ENCODE measurements at regions not wholly inside any gene's neighbourhood (a gene's known extent, or its start where the extent isn't known, plus 50 kb on each side); places are given as distances from the start of the nearest gene placed in this dataset.

- H3K27ac ChIP-seq: no peak overlapping the region
- DNase-seq (ENCODE audit: low read depth, low spot score): no peak
Measured at GRCh38 chr10:61356354-61356753, 96.8 kb downstream of the TMEM26 start.

GRCh38 chr10:61355211-61355610 is 98.0 kb downstream of the TMEM26 start:
- DNase-seq (ENCODE audit: low read depth, low spot score): no peak
- no peak overlapping the region for H3K27ac ChIP-seq

GRCh38 chr10:61354401-61354975 is 98.7 kb downstream of the TMEM26 start:
- no peak overlapping the region for H3K27ac ChIP-seq
- no peak for DNase-seq (ENCODE audit: low read depth, low spot score)

- DNase-seq (ENCODE audit: low read depth, low spot score): no peak
- H3K27ac ChIP-seq: no peak overlapping the region
Measured at GRCh38 chr10:61350794-61351193, 102.4 kb downstream of the TMEM26 start.

GRCh38 chr10:61350068-61350467 is 103.1 kb downstream of the TMEM26 start:
- H3K27ac ChIP-seq: no peak overlapping the region

GRCh38 chr10:61346796-61347413 is 106.3 kb downstream of the TMEM26 start:
- no peak for DNase-seq (ENCODE audit: low read depth, low spot score)
- no peak overlapping the region for H3K27ac ChIP-seq

More at GRCh38 chr10:61350068-61350467, 103.1 kb downstream of the TMEM26 start:
- no peak for DNase-seq (ENCODE audit: low read depth, low spot score)

GRCh38 chr10:61343796-61344195 is 109.4 kb downstream of the TMEM26 start:
- no peak for DNase-seq (ENCODE audit: low read depth, low spot score)
- H3K27ac ChIP-seq: no peak overlapping the region

- H3K27ac ChIP-seq: no peak overlapping the region
- no peak for DNase-seq (ENCODE audit: low read depth, low spot score)
Measured at GRCh38 chr10:61342858-61343572, 110.2 kb downstream of the TMEM26 start.

GRCh38 chr10:61341008-61341407 is 112.2 kb downstream of the TMEM26 start:
- no peak overlapping the region for H3K27ac ChIP-seq
- DNase-seq (ENCODE audit: low read depth, low spot score): no peak

GRCh38 chr10:61338146-61338545 is 115.0 kb downstream of the TMEM26 start:
- H3K27ac ChIP-seq: no peak overlapping the region
- DNase-seq (ENCODE audit: low read depth, low spot score): no peak

- H3K27ac ChIP-seq: no peak overlapping the region
- no peak for DNase-seq (ENCODE audit: low read depth, low spot score)
Measured at GRCh38 chr10:61337741-61338140, 115.4 kb downstream of the TMEM26 start.

GRCh38 chr10:61336831-61337230 is 116.3 kb downstream of the TMEM26 start:
- no peak for DNase-seq (ENCODE audit: low read depth, low spot score)

GRCh38 chr10:61335359-61335758 is 117.8 kb downstream of the TMEM26 start:
- no peak for DNase-seq (ENCODE audit: low read depth, low spot score)
- H3K27ac ChIP-seq: no peak overlapping the region

More at GRCh38 chr10:61336831-61337230, 116.3 kb downstream of the TMEM26 start:
- no peak overlapping the region for H3K27ac ChIP-seq

GRCh38 chr10:61332581-61332980 is 120.6 kb downstream of the TMEM26 start:
- DNase-seq (ENCODE audit: low read depth, low spot score): no peak
- H3K27ac ChIP-seq: no peak overlapping the region

- no peak for DNase-seq (ENCODE audit: low read depth, low spot score)
- H3K27ac ChIP-seq: no peak overlapping the region
Measured at GRCh38 chr10:61330669-61331068, 122.5 kb downstream of the TMEM26 start.

GRCh38 chr10:61329854-61330253 is 123.3 kb downstream of the TMEM26 start:
- H3K27ac ChIP-seq: no peak overlapping the region
- DNase-seq (ENCODE audit: low read depth, low spot score): no peak

- DNase-seq (ENCODE audit: low read depth, low spot score): no peak
- H3K27ac ChIP-seq: no peak overlapping the region
Measured at GRCh38 chr10:61325223-61325960, 127.8 kb downstream of the TMEM26 start.

GRCh38 chr10:61323726-61324125 is 129.5 kb downstream of the TMEM26 start:
- no peak for DNase-seq (ENCODE audit: low read depth, low spot score)
- H3K27ac ChIP-seq: no peak overlapping the region

- H3K27ac ChIP-seq: no peak overlapping the region
- DNase-seq (ENCODE audit: low read depth, low spot score): no peak
Measured at GRCh38 chr10:61321041-61321857, 131.9 kb downstream of the TMEM26 start.

- H3K27ac ChIP-seq: no peak overlapping the region
- DNase-seq (ENCODE audit: low read depth, low spot score): no peak
Measured at GRCh38 chr10:61320257-61320587, 133.0 kb downstream of the TMEM26 start.

Measured in epithelial cell of prostate (primary cell).